CD4-positive, alpha-beta T cell (primary cell): ENCODE measurements at regions not wholly inside any gene's neighbourhood (a gene's known extent, or its start where the extent isn't known, plus 50 kb on each side); places are given as distances from the start of the nearest gene placed in this dataset.
"Not testable (repeated sequence)": the region's sequence is repeated elsewhere in the genome, so short reads cannot be mapped to it uniquely, and the experiment has no call there.

Experiments
- ATAC-seq: fragments of 200-7000 bp; cut with Tn5 transposase; one replicate; pipeline ENCODE4 v1.10.0; 2022; ENCODE audit warnings: mild to moderate bottlenecking; ENCODE audit not compliant: poor library complexity
- CTCF ChIA-PET: fragments of 350-600 bp; sonication (Branson Sonifier 250); formaldehyde crosslinking; loops from one replicate; lab custom pipeline; 2021; ENCODE audit warnings: antibody characterized with exemption, inconsistent platforms; lab: Charles Lee
- POLR2A ChIA-PET: fragments of 350-600 bp; sonication (Branson Sonifier 250); formaldehyde crosslinking; loops from one replicate; lab custom pipeline; 2021; ENCODE audit warnings: antibody characterized with exemption, inconsistent platforms; lab: Charles Lee
- DNase-seq, 14 experiments: peaks; one replicate each; pipeline ENCODE4 v3.0.0-alpha.2; 2013 to 2020; ENCODE audit warnings: mixed read lengths in 2 of 14
- H3K27ac ChIP-seq, 2 donors: one replicate each; pipeline versions ENCODE4 v1.5.1 to v1.7.0; 2013; ENCODE audit warnings: low read length in 2 of 2, low read depth in 1 of 2, mild to moderate bottlenecking in 1 of 2
- H3K27me3 ChIP-seq, 2 experiments: 1 replicate in 1 of 2; 2 replicates in 1 of 2; pipeline versions ENCODE4 v1.6.1 to v1.7.0; 2013; ENCODE audit warnings: low read length in 2 of 2, control low read depth in 1 of 2, mild to moderate bottlenecking in 1 of 2, moderate library complexity in 1 of 2; ENCODE audit not compliant: insufficient read depth in 2 of 2, control insufficient read depth in 1 of 2
- H3K36me3 ChIP-seq: one replicate; pipeline ENCODE4 v1.6.1; 2013; ENCODE audit warnings: low read length, control low read depth; ENCODE audit not compliant: insufficient read depth
- H3K4me1 ChIP-seq: one replicate; pipeline ENCODE4 v1.6.1; 2013; ENCODE audit warnings: low read length, control low read depth; ENCODE audit not compliant: insufficient read depth
- H3K4me3 ChIP-seq: one replicate; pipeline ENCODE4 v1.5.1; 2013; ENCODE audit warnings: mild to moderate bottlenecking, low read length, moderate library complexity
- H3K9me3 ChIP-seq, 2 experiments: 1 replicate in 1 of 2; 2 replicates in 1 of 2; pipeline versions ENCODE4 v1.6.1 to v1.7.0; 2013; ENCODE audit warnings: low read length in 2 of 2, mild to moderate bottlenecking in 2 of 2, control low read depth in 1 of 2, moderate library complexity in 1 of 2; ENCODE audit not compliant: control insufficient read depth in 1 of 2, insufficient read depth in 1 of 2
- H3K27ac Mint-ChIP-seq: one replicate; pipeline ENCODE4 v1.8.0; 2020; ENCODE audit warnings: mixed read lengths
- H3K27me3 Mint-ChIP-seq: one replicate; pipeline ENCODE4 v1.8.0; 2021; ENCODE audit warnings: mixed read lengths
- H3K36me3 Mint-ChIP-seq: one replicate; pipeline ENCODE4 v1.8.0; 2021; ENCODE audit warnings: low read depth, mixed read lengths
- H3K4me1 Mint-ChIP-seq: one replicate; pipeline ENCODE4 v1.8.0; 2021; ENCODE audit warnings: low read depth, mixed read lengths
- H3K4me3 Mint-ChIP-seq: one replicate; pipeline ENCODE4 v1.8.0; 2020; ENCODE audit warnings: mild to moderate bottlenecking, mixed read lengths
- H3K9me3 Mint-ChIP-seq: one replicate; pipeline ENCODE4 v1.8.0; 2020; ENCODE audit warnings: mixed read lengths
- intact Hi-C, 2 experiments: fragments of 100-400 bp; cut with DNase I in 1 of 2; cut with micrococcal nuclease in 1 of 2; formaldehyde crosslinking; loops; one replicate each; pipeline versions ENCODE4 v1.15.1 to v1.9.0; 2023 to 2025; cut with DNase I, micrococcal nuclease
- TF ChIP-seq, protein P1 (sequence below): fragments of 200-600 bp; IDR thresholded peaks from one replicate; pipeline ENCODE4 v1.8.0; 2022; ENCODE audit warnings: antibody characterized with exemption, mild to moderate bottlenecking

DNA sequence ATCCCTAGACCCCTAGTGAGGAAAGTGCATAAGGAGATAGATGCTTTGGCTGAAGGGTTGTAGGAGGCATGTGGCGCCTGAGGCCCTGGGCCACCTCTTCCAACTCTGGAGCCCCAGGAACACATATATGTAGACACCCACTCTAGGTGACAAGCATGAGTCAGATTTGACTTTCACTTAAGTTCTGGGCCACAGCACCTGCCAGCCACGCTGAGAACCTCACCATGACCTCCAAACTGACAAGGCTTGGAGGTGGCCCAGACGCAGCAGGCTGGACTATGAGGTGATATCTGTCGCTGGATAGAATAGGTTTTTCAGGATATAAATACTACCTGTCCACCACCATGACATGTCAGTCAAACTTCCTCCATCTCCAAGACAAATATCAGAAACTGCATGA, 894.0 kb upstream of the ZNF722 start:
- Mint-ChIP-seq H3K27ac (no peak overlapping the region), H3K27me3 (no peaks in the 10 kb centered on the region), H3K9me3 (peaks cover 27% of the 10 kb centered on the region), H3K36me3 (peaks cover 4% of the 10 kb centered on the region), H3K4me3 (no peak overlapping the region), H3K4me1 (no peaks in the 10 kb centered on the region)
- H3K27ac ChIP-seq = no peak overlapping the region
- intact Hi-C loops = no loop called here
- no peak for ATAC-seq
- no peaks in the 10 kb centered on the region for H3K27me3 ChIP-seq
- peaks cover 9 to 41% of the 10 kb centered on the region in 2 experiments for H3K9me3 ChIP-seq
- no peak for DNase-seq
- ChIA-PET CTCF (no interaction called here), POLR2A (no interaction called here)
- no peak overlapping the region for H3K4me3 ChIP-seq
- H3K36me3 ChIP-seq = no peaks in the 10 kb centered on the region
- H3K4me1 ChIP-seq = no peaks in the 10 kb centered on the region
- TF ChIP-seq, protein P1, sequence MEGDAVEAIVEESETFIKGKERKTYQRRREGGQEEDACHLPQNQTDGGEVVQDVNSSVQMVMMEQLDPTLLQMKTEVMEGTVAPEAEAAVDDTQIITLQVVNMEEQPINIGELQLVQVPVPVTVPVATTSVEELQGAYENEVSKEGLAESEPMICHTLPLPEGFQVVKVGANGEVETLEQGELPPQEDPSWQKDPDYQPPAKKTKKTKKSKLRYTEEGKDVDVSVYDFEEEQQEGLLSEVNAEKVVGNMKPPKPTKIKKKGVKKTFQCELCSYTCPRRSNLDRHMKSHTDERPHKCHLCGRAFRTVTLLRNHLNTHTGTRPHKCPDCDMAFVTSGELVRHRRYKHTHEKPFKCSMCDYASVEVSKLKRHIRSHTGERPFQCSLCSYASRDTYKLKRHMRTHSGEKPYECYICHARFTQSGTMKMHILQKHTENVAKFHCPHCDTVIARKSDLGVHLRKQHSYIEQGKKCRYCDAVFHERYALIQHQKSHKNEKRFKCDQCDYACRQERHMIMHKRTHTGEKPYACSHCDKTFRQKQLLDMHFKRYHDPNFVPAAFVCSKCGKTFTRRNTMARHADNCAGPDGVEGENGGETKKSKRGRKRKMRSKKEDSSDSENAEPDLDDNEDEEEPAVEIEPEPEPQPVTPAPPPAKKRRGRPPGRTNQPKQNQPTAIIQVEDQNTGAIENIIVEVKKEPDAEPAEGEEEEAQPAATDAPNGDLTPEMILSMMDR = no peak

- ATAC-seq (no peak), DNase-seq (no peak)
- TF ChIP-seq, protein P1 = no peak
- H3K27ac Mint-ChIP-seq = no peak overlapping the region
- ChIA-PET CTCF (no interaction called here), POLR2A (no interaction called here)
- intact Hi-C loops = no loop called here
- no peak overlapping the region for H3K4me3 ChIP-seq
- H3K27me3 ChIP-seq = no peaks in the 10 kb centered on the region
- no peak overlapping the region for H3K4me3 Mint-ChIP-seq
- H3K36me3 Mint-ChIP-seq = peaks cover 4% of the 10 kb centered on the region
- no peak overlapping the region for H3K27ac ChIP-seq
- H3K36me3 ChIP-seq = no peaks in the 10 kb centered on the region
- H3K4me1 ChIP-seq = no peaks in the 10 kb centered on the region
- H3K4me1 Mint-ChIP-seq = no peaks in the 10 kb centered on the region
- no peaks in the 10 kb centered on the region for H3K27me3 Mint-ChIP-seq
- H3K9me3 Mint-ChIP-seq = peaks cover 23% of the 10 kb centered on the region
- peaks cover 5 to 39% of the 10 kb centered on the region in 2 experiments for H3K9me3 ChIP-seq
These were observed 892.7 kb upstream of the ZNF722 start for GRCh38 chr7:63105978-63106377.

DNA sequence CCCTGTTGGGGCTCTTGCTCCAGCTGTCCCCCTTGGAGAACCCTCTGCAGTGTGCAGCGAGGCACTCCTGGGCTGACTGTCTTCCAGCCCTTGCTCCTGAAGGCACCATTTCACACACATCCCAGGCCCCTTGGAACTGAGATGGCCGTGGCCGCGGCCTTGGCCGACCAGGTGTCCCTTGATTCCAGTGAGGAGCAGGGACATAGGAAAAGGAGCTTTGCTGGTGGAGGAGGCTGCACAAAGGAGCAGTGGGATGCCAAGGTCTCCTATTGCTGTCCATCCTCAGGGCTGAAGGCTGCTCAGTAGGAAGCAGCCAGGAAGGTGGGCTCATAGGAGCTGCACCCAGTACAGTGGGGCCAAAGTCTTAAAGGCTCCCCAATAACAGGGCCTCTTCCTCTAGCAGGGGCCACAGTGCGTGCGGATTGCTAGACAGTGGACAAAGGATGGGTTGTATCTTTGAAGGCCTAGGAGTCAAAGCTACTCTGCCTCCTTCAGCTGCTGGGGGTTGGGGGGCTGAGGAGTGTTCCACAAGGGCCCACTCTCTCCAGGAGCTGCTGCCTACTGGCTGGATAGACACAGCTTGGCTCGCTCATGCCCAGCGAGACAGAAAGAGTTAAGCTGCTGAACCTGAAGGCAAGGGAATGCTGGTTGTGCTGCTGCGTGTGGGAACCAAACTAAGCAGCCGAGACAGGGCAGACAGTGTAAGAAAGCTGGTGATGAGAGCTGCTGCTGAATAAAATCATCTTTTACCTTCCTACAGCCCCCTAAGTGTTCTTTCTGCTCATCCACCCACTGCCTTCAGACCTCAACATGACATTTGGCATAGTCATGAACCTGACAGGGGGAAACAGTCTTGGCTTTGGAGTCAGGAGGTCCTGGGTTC, 891.9 kb upstream of the ZNF722 start:
- Mint-ChIP-seq H3K4me3 (no peak overlapping the region), H3K36me3 (peaks cover 4% of the 10 kb centered on the region), H3K9me3 (peaks cover 23% of the 10 kb centered on the region), H3K4me1 (no peaks in the 10 kb centered on the region), H3K27me3 (no peaks in the 10 kb centered on the region), H3K27ac (no peak overlapping the region)
- Histone ChIP-seq H3K36me3 (no peaks in the 10 kb centered on the region), H3K9me3 (peaks cover 5 to 45% of the 10 kb centered on the region in 2 experiments), H3K27ac (no peak overlapping the region), H3K4me3 (no peak overlapping the region), H3K27me3 (no peaks in the 10 kb centered on the region), H3K4me1 (no peaks in the 10 kb centered on the region)
- POLR2A ChIA-PET = no interaction called here
- TF ChIP-seq, protein P1 = no peak
- intact Hi-C loops = no loop called here
- DNase-seq (no peak), ATAC-seq (no peak)
- CTCF ChIA-PET = no interaction called here

GRCh38 chr7:63111511-63111910, 887.1 kb upstream of the ZNF722 start:
- H3K9me3 Mint-ChIP-seq = peaks cover 15% of the 10 kb centered on the region

More at GRCh38 chr7:63111511-63111910, 887.1 kb upstream of the ZNF722 start:
- H3K4me3 ChIP-seq, H3K27me3 ChIP-seq, H3K36me3 ChIP-seq, H3K4me1 ChIP-seq, H3K27ac ChIP-seq, CTCF ChIA-PET, H3K27ac Mint-ChIP-seq, POLR2A ChIA-PET, ATAC-seq, H3K36me3 Mint-ChIP-seq, H3K27me3 Mint-ChIP-seq, H3K4me1 Mint-ChIP-seq, DNase-seq, H3K4me3 Mint-ChIP-seq: not testable (repeated sequence)
- intact Hi-C loops = loop anchor here in 1 of 2 experiments (10.0 kb wide), 1 partner anchor 53 kb away; no protein-coding TSS in a partner anchor
- H3K9me3 ChIP-seq = peaks cover 0 to 53% of the 10 kb centered on the region in 2 experiments
